Lung (tissue), 11 donors: ENCODE measurements at regions not wholly inside any gene's neighbourhood (a gene's known extent, or its start where the extent isn't known, plus 50 kb on each side); places are given as distances from the start of the nearest gene placed in this dataset.
A peak's percentile ranks its signal among the peaks of the same experiment; 100 is the strongest.

Source experiments
- ATAC-seq: fragments of 200-7000 bp; cut with Tn5 transposase; one replicate; pipeline ENCODE4 v1.9.1; 2020; ENCODE audit warnings: moderate number of reproducible peaks; ENCODE audit not compliant: insufficient read depth, low FRiP score
- DNase-seq, 3 donors: peaks; one replicate each; pipeline ENCODE4 v3.0.0-alpha.2; 2013 to 2017
- H3K27ac ChIP-seq, 2 donors: one replicate each; pipeline ENCODE4 v1.5.1; 2013; ENCODE audit warnings: mild to moderate bottlenecking in 2 of 2, moderate library complexity in 2 of 2, control low read depth in 1 of 2, inconsistent platforms in 1 of 2, low read depth in 1 of 2, low read length in 1 of 2
- H3K27me3 ChIP-seq, 3 donors: one replicate each; pipeline ENCODE4 v1.5.1; 2013; ENCODE audit warnings: low read length in 2 of 3; ENCODE audit not compliant: control insufficient read depth in 3 of 3, insufficient read depth in 3 of 3
- H3K36me3 ChIP-seq, 4 donors: one replicate each; pipeline ENCODE4 v1.5.1; 2013; ENCODE audit warnings: low read length in 4 of 4, mild to moderate bottlenecking in 1 of 4, moderate library complexity in 1 of 4; ENCODE audit not compliant: control insufficient read depth in 4 of 4, insufficient read depth in 4 of 4
- H3K4me1 ChIP-seq, 5 donors: one replicate each; pipeline ENCODE4 v1.5.1; 2013; ENCODE audit warnings: low read length in 5 of 5, mild to moderate bottlenecking in 2 of 5, moderate library complexity in 1 of 5; ENCODE audit not compliant: control insufficient read depth in 5 of 5, insufficient read depth in 5 of 5
- H3K4me3 ChIP-seq: one replicate; pipeline ENCODE4 v1.5.1; 2013; ENCODE audit warnings: mild to moderate bottlenecking, control low read depth, moderate library complexity
- H3K9ac ChIP-seq, 2 donors: one replicate each; pipeline ENCODE4 v1.5.1; 2013; ENCODE audit warnings: low read length in 2 of 2, control low read depth in 1 of 2; ENCODE audit not compliant: insufficient read depth in 1 of 2
- H3K9me3 ChIP-seq, 4 donors: one replicate each; pipeline ENCODE4 v1.5.1; 2013; ENCODE audit warnings: low read length in 3 of 4, mild to moderate bottlenecking in 1 of 4, moderate library complexity in 1 of 4; ENCODE audit not compliant: control insufficient read depth in 4 of 4, insufficient read depth in 3 of 4
- WGBS, 2 donors: extraction: QIAGEN DNeasy Blood & Tissue Kit; methylation state at CpG; one replicate each; pipeline ENCODE4 v1.1.7; 2013; 5-methylcytosine and 5-hydroxymethylcytosine counted together
- TF ChIP-seq, protein P1 (sequence below): IDR thresholded peaks from 2 replicates; pipeline ENCODE4 v1.5.1; 2012; ENCODE audit warnings: mild to moderate bottlenecking; ENCODE audit errors: control extremely low read depth, extremely low read depth
- donor health status: control.
- donor health status: control.
- donor health status: Bipolar disorder and iron deficiency.
- donor health status: healthy.
- donor health status: DM: yes; HTN: yes; CAD: no.

DNA sequence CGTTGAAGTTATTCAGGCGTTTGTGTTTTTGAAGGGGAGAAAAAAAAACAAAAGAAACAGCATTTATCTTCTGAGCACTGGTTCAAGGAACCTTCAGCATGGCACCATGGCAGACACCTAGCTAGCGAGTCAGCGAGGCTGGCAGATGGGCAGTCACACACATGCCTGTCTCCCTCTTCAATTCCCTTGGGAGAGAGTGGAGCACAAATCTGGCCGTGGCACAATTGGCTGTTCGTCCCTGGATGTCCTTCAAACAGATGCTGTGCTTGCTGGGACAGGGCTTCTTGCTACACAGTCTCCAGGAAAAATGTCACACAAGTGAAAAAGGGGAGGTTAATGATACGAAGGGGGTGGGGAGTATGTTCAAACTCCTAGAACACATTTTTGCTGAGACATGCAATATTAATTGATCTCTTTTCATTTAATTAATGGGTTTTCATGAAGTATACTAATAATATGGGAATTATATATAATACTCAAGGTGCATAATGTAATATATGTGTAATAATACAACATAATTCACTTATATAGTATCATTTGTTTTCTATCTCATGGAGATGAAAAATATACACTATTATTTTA is 1674.5 kb upstream of the SLC10A2 start:
- WGBS, 2 donors = 76 to 83% methylated on average over 7 of the region's 7 CpGs
- ATAC-seq = no peak
- TF ChIP-seq, protein P1, sequence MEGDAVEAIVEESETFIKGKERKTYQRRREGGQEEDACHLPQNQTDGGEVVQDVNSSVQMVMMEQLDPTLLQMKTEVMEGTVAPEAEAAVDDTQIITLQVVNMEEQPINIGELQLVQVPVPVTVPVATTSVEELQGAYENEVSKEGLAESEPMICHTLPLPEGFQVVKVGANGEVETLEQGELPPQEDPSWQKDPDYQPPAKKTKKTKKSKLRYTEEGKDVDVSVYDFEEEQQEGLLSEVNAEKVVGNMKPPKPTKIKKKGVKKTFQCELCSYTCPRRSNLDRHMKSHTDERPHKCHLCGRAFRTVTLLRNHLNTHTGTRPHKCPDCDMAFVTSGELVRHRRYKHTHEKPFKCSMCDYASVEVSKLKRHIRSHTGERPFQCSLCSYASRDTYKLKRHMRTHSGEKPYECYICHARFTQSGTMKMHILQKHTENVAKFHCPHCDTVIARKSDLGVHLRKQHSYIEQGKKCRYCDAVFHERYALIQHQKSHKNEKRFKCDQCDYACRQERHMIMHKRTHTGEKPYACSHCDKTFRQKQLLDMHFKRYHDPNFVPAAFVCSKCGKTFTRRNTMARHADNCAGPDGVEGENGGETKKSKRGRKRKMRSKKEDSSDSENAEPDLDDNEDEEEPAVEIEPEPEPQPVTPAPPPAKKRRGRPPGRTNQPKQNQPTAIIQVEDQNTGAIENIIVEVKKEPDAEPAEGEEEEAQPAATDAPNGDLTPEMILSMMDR = no peak

GRCh38 chr13:104737713-104738112 is 1671.5 kb upstream of the SLC10A2 start:
- ATAC-seq (no peak), DNase-seq (peak in 1 of 3 donors; percentile 17)
- Histone ChIP-seq H3K9ac (no peak overlapping the region), H3K9me3 (no peaks in the 10 kb centered on the region), H3K4me3 (no peak overlapping the region), H3K27ac (no peak overlapping the region), H3K4me1 (peaks cover 0 to 3% (median 0%) of the 10 kb centered on the region in 5 donors), H3K36me3 (no peaks in the 10 kb centered on the region), H3K27me3 (no peaks in the 10 kb centered on the region)
- TF ChIP-seq, protein P1 = no peak
- 91% methylated on average over 6 of the region's 6 CpGs for WGBS, 2 donors

More for the DNA sequence above, 1674.5 kb upstream of the SLC10A2 start:
- H3K36me3 ChIP-seq = no peaks in the 10 kb centered on the region
- DNase-seq = no peak
- H3K4me3 ChIP-seq = no peak overlapping the region
- H3K9me3 ChIP-seq = no peaks in the 10 kb centered on the region
- no peak overlapping the region for H3K27ac ChIP-seq
- no peak overlapping the region for H3K9ac ChIP-seq
- H3K4me1 ChIP-seq = peaks cover 0 to 3% (median 0%) of the 10 kb centered on the region in 5 donors
- H3K27me3 ChIP-seq = no peaks in the 10 kb centered on the region

- DNase-seq = no peak
- Histone ChIP-seq H3K9me3 (no peaks in the 10 kb centered on the region), H3K4me1 (no peaks in the 10 kb centered on the region), H3K27ac (no peak overlapping the region), H3K4me3 (no peak overlapping the region), H3K36me3 (no peaks in the 10 kb centered on the region), H3K9ac (no peak overlapping the region), H3K27me3 (peaks cover 0 to 3% (median 0%) of the 10 kb centered on the region in 3 donors)
- WGBS, 2 donors = 83 to 86% methylated on average over 1 of the region's 1 CpG
- no peak for ATAC-seq
- TF ChIP-seq, protein P1 = no peak
Measured at GRCh38 chr13:104733427-104733826, 1667.2 kb upstream of the SLC10A2 start.

GRCh38 chr13:104715111-104715510 is 1648.9 kb upstream of the SLC10A2 start:
- no peaks in the 10 kb centered on the region for H3K36me3 ChIP-seq
- H3K4me3 ChIP-seq = no peak overlapping the region
- H3K27me3 ChIP-seq = no peaks in the 10 kb centered on the region
- H3K4me1 ChIP-seq = no peaks in the 10 kb centered on the region
- peaks cover 0 to 4% (median 0%) of the 10 kb centered on the region in 4 donors for H3K9me3 ChIP-seq
- ATAC-seq (no peak), DNase-seq (no peak)
- TF ChIP-seq, protein P1 = no peak
- H3K9ac ChIP-seq = no peak overlapping the region
- no peak overlapping the region for H3K27ac ChIP-seq
